HG03571 (cell line): ENCODE measurements at regions not wholly inside any gene's neighbourhood (a gene's known extent, or its start where the extent isn't known, plus 50 kb on each side); places are given as distances from the start of the nearest gene placed in this dataset.

Experiments used
- ATAC-seq: cut with Tn5 transposase; IDR thresholded peaks from one replicate; pipeline ENCODE4 v1.9.1; 2021; ENCODE audit not compliant: unreplicated experiment

GRCh38 chr10:10765017-10765416 lies 252.7 kb upstream of the CELF2 start:
- no peak for ATAC-seq

GRCh38 chr10:10772411-10772810 lies 245.3 kb upstream of the CELF2 start:
- ATAC-seq, result no peak

GRCh38 chr10:10772874-10773508 lies 244.7 kb upstream of the CELF2 start:
- no peak for ATAC-seq

GRCh38 chr10:10774416-10774815 lies 243.3 kb upstream of the CELF2 start:
- ATAC-seq, result no peak

- no peak for ATAC-seq
Observed at GRCh38 chr10:10776363-10776762, 241.3 kb upstream of the CELF2 start.

GRCh38 chr10:10777279-10777678 lies 240.4 kb upstream of the CELF2 start:
- ATAC-seq, result no peak

- ATAC-seq, result no peak
Observed at GRCh38 chr10:10777723-10778122, 239.9 kb upstream of the CELF2 start.

GRCh38 chr10:10778959-10779358 lies 238.7 kb upstream of the CELF2 start:
- ATAC-seq, result no peak

- ATAC-seq, result no peak
Observed at GRCh38 chr10:10779511-10779910, 238.2 kb upstream of the CELF2 start.

GRCh38 chr10:10780746-10781145 lies 236.9 kb upstream of the CELF2 start:
- ATAC-seq, result no peak

- no peak for ATAC-seq
Observed at GRCh38 chr10:10782603-10783002, 235.1 kb upstream of the CELF2 start.

- ATAC-seq, result no peak
Observed at GRCh38 chr10:10785627-10786026, 232.0 kb upstream of the CELF2 start.

- no peak for ATAC-seq
Observed at GRCh38 chr10:10786109-10787090, 231.3 kb upstream of the CELF2 start.

GRCh38 chr10:10787586-10787985 lies 230.1 kb upstream of the CELF2 start:
- ATAC-seq, result no peak

- ATAC-seq, result no peak
Observed at GRCh38 chr10:10788761-10789160, 228.9 kb upstream of the CELF2 start.

GRCh38 chr10:10791869-10792268 lies 225.8 kb upstream of the CELF2 start:
- no peak for ATAC-seq

GRCh38 chr10:10792681-10793080 lies 225.0 kb upstream of the CELF2 start:
- ATAC-seq, result no peak

GRCh38 chr10:10794046-10794445 lies 223.6 kb upstream of the CELF2 start:
- ATAC-seq, result no peak

- no peak for ATAC-seq
Observed at GRCh38 chr10:10794791-10795191, 222.9 kb upstream of the CELF2 start.

GRCh38 chr10:10796061-10796773 lies 221.5 kb upstream of the CELF2 start:
- no peak for ATAC-seq

GRCh38 chr10:10796774-10797415 lies 220.8 kb upstream of the CELF2 start:
- ATAC-seq, result no peak
